Mesendoderm (in vitro differentiated cells): ENCODE measurements at regions not wholly inside any gene's neighbourhood (a gene's known extent, or its start where the extent isn't known, plus 50 kb on each side); places are given as distances from the start of the nearest gene placed in this dataset.
A peak's percentile ranks its signal among the peaks of the same experiment; 100 is the strongest.

ENCODE experiments used
- DNase-seq: peaks from one replicate; pipeline ENCODE4 v3.0.0; 2013
- H2AK5ac ChIP-seq: 2 replicates; pipeline ENCODE4 v1.6.1; 2013; ENCODE audit warnings: low read length, inconsistent platforms
- H2BK120ac ChIP-seq: 2 replicates; pipeline ENCODE4 v1.6.1; 2013; ENCODE audit warnings: low read depth, mild to moderate bottlenecking, low read length, moderate library complexity, mixed read lengths
- H2BK15ac ChIP-seq: replicated peaks from 2 replicates; pipeline ENCODE4 v1.6.1; 2013; ENCODE audit warnings: low read depth, mild to moderate bottlenecking, moderate library complexity
- H2BK5ac ChIP-seq: 2 replicates; pipeline ENCODE4 v1.6.1; 2013; ENCODE audit warnings: low read length, inconsistent platforms
- H3K18ac ChIP-seq: 2 replicates; pipeline ENCODE4 v1.6.1; 2013; ENCODE audit warnings: mild to moderate bottlenecking, low read length, mixed read lengths
- H3K23ac ChIP-seq: one replicate; pipeline ENCODE4 v1.6.1; 2013; ENCODE audit warnings: low read length
- H3K27ac ChIP-seq: 2 replicates; pipeline ENCODE4 v1.5.1; 2013; ENCODE audit warnings: low read depth, mild to moderate bottlenecking, inconsistent platforms, low read length, moderate library complexity
- H3K27me3 ChIP-seq: 2 replicates; pipeline ENCODE4 v1.6.1; 2013; ENCODE audit warnings: low read length, control low read depth, mild to moderate bottlenecking, inconsistent platforms; ENCODE audit not compliant: insufficient read depth, poor library complexity
- H3K36me3 ChIP-seq: 2 replicates; pipeline ENCODE4 v1.6.1; 2013; ENCODE audit warnings: low read length, inconsistent platforms; ENCODE audit not compliant: control insufficient read depth, insufficient read depth
- H3K4ac ChIP-seq: one replicate; pipeline ENCODE4 v1.6.1; 2013; ENCODE audit warnings: low read depth, mild to moderate bottlenecking, low read length, moderate library complexity
- H3K4me1 ChIP-seq: 2 replicates; pipeline ENCODE4 v1.6.1; 2013; ENCODE audit warnings: low read depth, low read length, inconsistent platforms; ENCODE audit not compliant: control insufficient read depth
- H3K4me2 ChIP-seq: 2 replicates; pipeline ENCODE4 v1.6.1; 2013; ENCODE audit warnings: low read length
- H3K4me3 ChIP-seq: 2 replicates; pipeline ENCODE4 v1.5.1; 2013; ENCODE audit warnings: mild to moderate bottlenecking, low read length
- H3K56ac ChIP-seq: one replicate; pipeline ENCODE4 v1.6.1; 2013; ENCODE audit warnings: low read length
- H3K79me1 ChIP-seq: 2 replicates; pipeline ENCODE4 v1.6.1; 2013; ENCODE audit warnings: low read length, inconsistent platforms
- H3K79me2 ChIP-seq: 2 replicates; pipeline ENCODE4 v1.6.1; 2013; ENCODE audit warnings: mild to moderate bottlenecking, low read length; ENCODE audit not compliant: control insufficient read depth, insufficient read depth
- H3K9ac ChIP-seq: 2 replicates; pipeline ENCODE4 v1.6.1; 2013; ENCODE audit warnings: low read length, inconsistent platforms
- H4K5ac ChIP-seq: one replicate; pipeline ENCODE4 v1.6.1; 2013; ENCODE audit warnings: low read length
- H4K8ac ChIP-seq: one replicate; pipeline ENCODE4 v1.6.1; 2013; ENCODE audit warnings: low read depth, mild to moderate bottlenecking, control low read depth, low read length, moderate library complexity
- WGBS: extraction: QIAGEN DNeasy Blood & Tissue Kit; methylation state at CpG from one replicate; pipeline ENCODE4 v1.1.7; 2013; ENCODE audit warnings: low lambda C conversion rate, missing lambda C conversion rate; ENCODE audit not compliant: insufficient coverage; ENCODE audit errors: extremely low coverage; 5-methylcytosine and 5-hydroxymethylcytosine counted together

GRCh38 chr20:60139663-60140446, 181.6 kb downstream of the CDH26 start:
- Histone ChIP-seq H3K9ac (no peak overlapping the region), H3K27me3 (no peaks in the 10 kb centered on the region), H2BK120ac (no peak overlapping the region), H2BK15ac (no peak overlapping the region), H3K4me2 (no peak overlapping the region), H4K8ac (no peak overlapping the region), H3K18ac (no peak overlapping the region), H3K56ac (no peak overlapping the region), H3K27ac (no peak overlapping the region), H3K4ac (no peak overlapping the region), H4K5ac (no peak overlapping the region), H3K79me1 (no peaks in the 10 kb centered on the region), H3K4me3 (no peak overlapping the region), H2BK5ac (no peak overlapping the region), H2AK5ac (no peak overlapping the region), H3K79me2 (no peaks in the 10 kb centered on the region), H3K36me3 (no peaks in the 10 kb centered on the region), H3K4me1 (peaks cover 7% of the 10 kb centered on the region), H3K23ac (no peak overlapping the region)
- DNase-seq, result no peak
- no CpG with 5 or more reads among the region's 11 CpGs for WGBS

- no peak overlapping the region for H3K4me3 ChIP-seq
- H2BK5ac ChIP-seq, result no peak overlapping the region
- no peaks in the 10 kb centered on the region for H3K36me3 ChIP-seq
- no peak overlapping the region for H4K5ac ChIP-seq
- H3K18ac ChIP-seq, result no peak overlapping the region
- peak overlapping the region; percentile 15 for H2BK120ac ChIP-seq
- H2BK15ac ChIP-seq, result no peak overlapping the region
- peak overlapping the region; percentile 67 for H3K23ac ChIP-seq
- H3K56ac ChIP-seq, result no peak overlapping the region
- no peak for DNase-seq
- no peak overlapping the region for H2AK5ac ChIP-seq
- no peak overlapping the region for H3K4ac ChIP-seq
- H4K8ac ChIP-seq, result no peak overlapping the region
- H3K27me3 ChIP-seq, result no peaks in the 10 kb centered on the region
- H3K4me1 ChIP-seq, result peaks cover 23% of the 10 kb centered on the region
- H3K27ac ChIP-seq, result no peak overlapping the region
- no peak overlapping the region for H3K4me2 ChIP-seq
- no CpG with 5 or more reads among the region's 1 CpG for WGBS
- no peaks in the 10 kb centered on the region for H3K79me1 ChIP-seq
- no peak overlapping the region for H3K9ac ChIP-seq
- no peaks in the 10 kb centered on the region for H3K79me2 ChIP-seq
Measured at GRCh38 chr20:60142587-60142986, 184.4 kb downstream of the CDH26 start.

GRCh38 chr20:60143261-60143842, 185.1 kb downstream of the CDH26 start:
- Histone ChIP-seq H3K4me1 (peaks cover 23% of the 10 kb centered on the region), H3K18ac (no peak overlapping the region), H3K56ac (no peak overlapping the region), H3K27me3 (no peaks in the 10 kb centered on the region), H4K5ac (no peak overlapping the region), H3K4me3 (no peak overlapping the region), H3K79me1 (no peaks in the 10 kb centered on the region), H2AK5ac (no peak overlapping the region), H3K4ac (no peak overlapping the region), H3K79me2 (no peaks in the 10 kb centered on the region), H2BK15ac (no peak overlapping the region), H4K8ac (no peak overlapping the region), H3K27ac (no peak overlapping the region), H3K9ac (no peak overlapping the region), H2BK5ac (no peak overlapping the region), H3K36me3 (no peaks in the 10 kb centered on the region), H3K23ac (no peak overlapping the region), H2BK120ac (no peak overlapping the region), H3K4me2 (no peak overlapping the region)
- no CpG with 5 or more reads among the region's 3 CpGs for whole genome bisulfite sequencing
- DNase-seq, result no peak

DNA sequence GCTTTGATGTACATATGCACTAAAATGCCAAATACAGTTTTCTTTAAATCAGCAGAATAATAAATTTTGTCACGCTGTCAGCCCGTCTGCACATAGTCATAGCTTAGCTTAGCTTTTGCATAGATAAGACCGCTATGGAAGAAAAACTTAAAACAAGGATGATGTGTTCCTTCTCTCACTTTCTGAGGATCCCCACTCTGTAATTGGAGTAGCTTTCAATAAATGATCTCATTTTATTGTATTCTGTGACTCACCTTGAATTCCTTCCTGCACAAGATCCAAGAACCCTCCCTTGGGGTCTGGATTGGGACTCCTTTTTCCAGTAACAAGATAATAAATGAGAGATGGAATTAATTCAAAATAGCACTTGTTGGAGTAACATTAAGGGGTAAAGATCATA, 186.2 kb downstream of the CDH26 start:
- peaks cover 23% of the 10 kb centered on the region for H3K4me1 ChIP-seq
- no peak for DNase-seq
- H3K4me3 ChIP-seq, result no peak overlapping the region
- H2BK15ac ChIP-seq, result no peak overlapping the region
- H3K27ac ChIP-seq, result no peak overlapping the region
- H2AK5ac ChIP-seq, result no peak overlapping the region
- no peak overlapping the region for H4K8ac ChIP-seq
- no peak overlapping the region for H3K9ac ChIP-seq
- WGBS, result no CpG with 5 or more reads among the region's 3 CpGs
- H3K79me1 ChIP-seq, result no peaks in the 10 kb centered on the region
- no peak overlapping the region for H3K4me2 ChIP-seq
- H3K56ac ChIP-seq, result no peak overlapping the region
- no peak overlapping the region for H3K18ac ChIP-seq
- no peak overlapping the region for H4K5ac ChIP-seq
- no peaks in the 10 kb centered on the region for H3K36me3 ChIP-seq
- no peaks in the 10 kb centered on the region for H3K27me3 ChIP-seq
- no peak overlapping the region for H2BK5ac ChIP-seq
- H2BK120ac ChIP-seq, result no peak overlapping the region
- no peak overlapping the region for H3K23ac ChIP-seq
- H3K79me2 ChIP-seq, result no peaks in the 10 kb centered on the region
- no peak overlapping the region for H3K4ac ChIP-seq

DNA sequence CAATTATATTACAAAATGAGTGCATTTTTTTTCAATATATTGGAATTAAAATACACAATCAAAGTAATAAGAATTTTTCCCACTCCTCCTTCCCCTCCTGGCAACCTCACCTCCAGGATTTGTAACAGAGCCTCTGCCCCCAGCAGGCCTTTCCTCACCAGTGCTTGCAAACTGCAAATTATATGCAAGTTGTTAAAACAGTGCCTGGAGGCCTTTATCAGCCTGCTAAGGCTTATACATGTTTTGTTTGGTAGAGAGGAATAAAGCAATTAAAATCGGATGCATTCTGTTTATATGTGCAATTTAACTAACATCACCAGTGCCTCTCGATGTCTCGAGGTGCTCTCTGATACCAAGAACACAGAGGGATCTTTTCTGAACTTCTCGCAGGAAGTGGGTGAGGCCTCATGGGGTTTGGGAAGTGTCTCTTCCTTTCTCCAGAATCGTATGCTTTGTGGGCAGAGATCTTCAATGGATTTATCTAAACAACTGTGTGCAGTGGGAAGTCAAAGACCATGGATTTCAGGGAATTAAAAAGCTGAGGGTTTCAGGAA, 186.8 kb downstream of the CDH26 start:
- H3K4me3 ChIP-seq, result no peak overlapping the region
- WGBS, result no CpG with 5 or more reads among the region's 5 CpGs

More for the DNA sequence above, 186.8 kb downstream of the CDH26 start:
- Histone ChIP-seq H2BK120ac (no peak overlapping the region), H3K79me2 (no peaks in the 10 kb centered on the region), H3K27ac (peak overlapping the region; percentile 46), H3K79me1 (no peaks in the 10 kb centered on the region), H3K4me2 (no peak overlapping the region), H3K9ac (no peak overlapping the region), H4K5ac (no peak overlapping the region), H3K23ac (no peak overlapping the region), H3K18ac (no peak overlapping the region), H3K4ac (no peak overlapping the region), H3K4me1 (peaks cover 23% of the 10 kb centered on the region), H3K27me3 (no peaks in the 10 kb centered on the region), H4K8ac (no peak overlapping the region), H3K36me3 (no peaks in the 10 kb centered on the region), H2BK15ac (no peak overlapping the region), H2BK5ac (peak overlapping the region; percentile 17), H2AK5ac (no peak overlapping the region), H3K56ac (peak overlapping the region; percentile 17)
- peak; percentile 40 for DNase-seq
